Body of pancreas (tissue), 4 donors: ENCODE measurements at regions not wholly inside any gene's neighbourhood (a gene's known extent, or its start where the extent isn't known, plus 50 kb on each side); places are given as distances from the start of the nearest gene placed in this dataset.

ENCODE experiments used
- POLR2A ChIP-seq, 3 donors: fragments of 450-650 bp; IDR thresholded peaks; one replicate each; pipeline ENCODE4 v1.6.1; 2016; ENCODE audit warnings: antibody characterized with exemption in 3 of 3, mild to moderate bottlenecking in 2 of 3
- TF ChIP-seq, protein P1 (sequence below), 7 experiments: fragments of 450-650 bp in 4 of 7; fragments of 200-600 bp in 3 of 7; sonication (generic) in 3 of 7; IDR thresholded peaks; one replicate each; pipeline ENCODE4 v1.5.1; 2016 to 2019; ENCODE audit warnings: antibody characterized with exemption in 7 of 7

DNA sequence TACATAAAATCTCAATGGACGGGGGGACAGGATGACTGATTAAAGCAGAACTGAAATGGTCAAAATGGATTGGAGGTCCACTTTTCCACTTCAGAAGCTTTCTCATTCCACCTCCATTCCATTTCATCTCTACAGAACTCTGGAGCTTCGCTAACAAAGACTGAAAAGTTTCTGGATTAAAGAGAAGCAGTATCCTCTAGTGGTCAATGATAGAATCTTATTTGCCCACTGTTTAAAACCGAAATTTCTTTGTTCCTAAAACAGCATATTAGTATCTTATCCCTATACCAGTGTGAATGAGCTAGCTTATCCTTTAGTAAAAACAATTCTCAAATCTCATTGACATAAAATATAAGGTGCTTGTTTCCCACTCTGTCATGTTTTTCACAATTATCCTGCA, 890.6 kb downstream of the KCNT2 start:
- TF ChIP-seq, protein P1, sequence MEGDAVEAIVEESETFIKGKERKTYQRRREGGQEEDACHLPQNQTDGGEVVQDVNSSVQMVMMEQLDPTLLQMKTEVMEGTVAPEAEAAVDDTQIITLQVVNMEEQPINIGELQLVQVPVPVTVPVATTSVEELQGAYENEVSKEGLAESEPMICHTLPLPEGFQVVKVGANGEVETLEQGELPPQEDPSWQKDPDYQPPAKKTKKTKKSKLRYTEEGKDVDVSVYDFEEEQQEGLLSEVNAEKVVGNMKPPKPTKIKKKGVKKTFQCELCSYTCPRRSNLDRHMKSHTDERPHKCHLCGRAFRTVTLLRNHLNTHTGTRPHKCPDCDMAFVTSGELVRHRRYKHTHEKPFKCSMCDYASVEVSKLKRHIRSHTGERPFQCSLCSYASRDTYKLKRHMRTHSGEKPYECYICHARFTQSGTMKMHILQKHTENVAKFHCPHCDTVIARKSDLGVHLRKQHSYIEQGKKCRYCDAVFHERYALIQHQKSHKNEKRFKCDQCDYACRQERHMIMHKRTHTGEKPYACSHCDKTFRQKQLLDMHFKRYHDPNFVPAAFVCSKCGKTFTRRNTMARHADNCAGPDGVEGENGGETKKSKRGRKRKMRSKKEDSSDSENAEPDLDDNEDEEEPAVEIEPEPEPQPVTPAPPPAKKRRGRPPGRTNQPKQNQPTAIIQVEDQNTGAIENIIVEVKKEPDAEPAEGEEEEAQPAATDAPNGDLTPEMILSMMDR (IDR thresholded peaks at IDR 0.05): no peak
- no peak for TF ChIP-seq POLR2A (IDR thresholded peaks at IDR 0.05)
